GM12891 (cell line): ENCODE measurements at regions not wholly inside any gene's neighbourhood (a gene's known extent, or its start where the extent isn't known, plus 50 kb on each side); places are given as distances from the start of the nearest gene placed in this dataset.

ENCODE experiments used
- POLR2A ChIP-seq: IDR thresholded peaks from 2 replicates; pipeline ENCODE4 v1.6.1; 2011; ENCODE audit warnings: low read depth, low read length, control low read depth
- POLR2AphosphoS5 ChIP-seq: IDR thresholded peaks from 2 replicates; pipeline ENCODE4 v1.6.1; 2011; ENCODE audit warnings: low read depth, low read length, control low read depth
- POU2F2 ChIP-seq: IDR thresholded peaks from 2 replicates; pipeline ENCODE4 v1.6.1; 2011; ENCODE audit warnings: low read depth, mild to moderate bottlenecking, control low read depth, low read length, moderate library complexity
- SPI1 ChIP-seq: IDR thresholded peaks from 2 replicates; pipeline ENCODE4 v1.6.1; 2011; ENCODE audit warnings: low read depth, low read length, control low read depth
- TAF1 ChIP-seq: IDR thresholded peaks from 2 replicates; pipeline ENCODE4 v1.6.1; 2011; ENCODE audit warnings: low read depth, low read length, control low read depth

DNA sequence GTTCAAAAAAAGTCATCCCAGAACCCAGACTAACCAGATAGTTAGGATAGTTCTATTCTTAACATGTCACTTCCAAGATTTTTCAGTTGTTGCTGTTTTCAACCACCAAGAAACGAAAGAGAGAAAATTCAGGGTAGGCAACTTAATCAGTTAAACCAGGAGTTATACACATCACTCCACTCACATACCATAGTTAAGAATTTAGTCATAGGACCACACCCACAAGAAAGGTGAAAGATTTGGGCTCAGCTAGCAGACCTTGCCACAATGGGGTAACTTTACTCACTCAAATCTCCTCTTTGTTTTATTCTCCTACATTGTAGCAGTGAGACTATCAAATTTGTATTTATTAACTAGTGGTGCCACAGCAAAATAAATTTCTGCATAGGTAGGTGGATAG is 473.6 kb downstream of the NUP35 start:
- TF ChIP-seq TAF1 (no peak), POLR2AphosphoS5 (no peak), POLR2A (no peak), POU2F2 (no peak), SPI1 (no peak)
